CD14-positive monocyte (primary cell): ENCODE measurements at regions not wholly inside any gene's neighbourhood (a gene's known extent, or its start where the extent isn't known, plus 50 kb on each side); places are given as distances from the start of the nearest gene placed in this dataset.
A peak's percentile ranks its signal among the peaks of the same experiment; 100 is the strongest.

Experiments used
- DNase-seq, 3 donors: peaks; one replicate each; pipeline ENCODE4 v3.0.0-alpha.2; 2011 to 2022
- H2AFZ ChIP-seq: 2 replicates; pipeline ENCODE4 v1.6.0; 2012; ENCODE audit warnings: mild to moderate bottlenecking, low read depth, low read length, inconsistent platforms; ENCODE audit not compliant: insufficient read depth, poor library complexity, severe bottlenecking
- H3K27ac ChIP-seq, 2 donors: 1 replicate in 1 of 2; 2 replicates in 1 of 2; pipeline ENCODE4 v1.5.1; 2012 to 2013; ENCODE audit warnings: low read length in 2 of 2, control low read depth in 1 of 2, inconsistent platforms in 1 of 2, low read depth in 1 of 2, mild to moderate bottlenecking in 1 of 2
- H3K27me3 ChIP-seq, 2 donors: one replicate each; pipeline versions ENCODE4 v1.6.0 to v1.6.1; 2011 to 2013; ENCODE audit warnings: low read length in 2 of 2; ENCODE audit not compliant: control insufficient read depth in 2 of 2, insufficient read depth in 2 of 2
- H3K36me3 ChIP-seq, 2 donors: replicated peaks in 1 of 2; 1 replicate in 1 of 2; 2 replicates in 1 of 2; pipeline versions ENCODE4 v1.5.1 to v1.6.1; 2012 to 2013; ENCODE audit warnings: low read length in 2 of 2, control low read depth in 1 of 2, inconsistent platforms in 1 of 2, mild to moderate bottlenecking in 1 of 2; ENCODE audit not compliant: insufficient read depth in 2 of 2, control insufficient read depth in 1 of 2
- H3K4me1 ChIP-seq, 2 donors: 1 replicate in 1 of 2; 2 replicates in 1 of 2; pipeline versions ENCODE4 v1.5.1 to v1.6.1; 2012 to 2013; ENCODE audit warnings: low read length in 2 of 2, control low read depth in 1 of 2, inconsistent platforms in 1 of 2, mild to moderate bottlenecking in 1 of 2, moderate library complexity in 1 of 2; ENCODE audit not compliant: insufficient read depth in 2 of 2, control insufficient read depth in 1 of 2
- H3K4me2 ChIP-seq: replicated peaks from 2 replicates; pipeline ENCODE3; 2012; ENCODE audit warnings: low read length, moderate library complexity, mild to moderate bottlenecking; ENCODE audit not compliant: poor library complexity, severe bottlenecking; ENCODE audit errors: extremely low read depth
- H3K4me3 ChIP-seq, 3 experiments: fragments of 200-600 bp in 1 of 3; sonication (generic) in 1 of 3; replicated peaks in 1 of 3; 1 replicate in 2 of 3; 2 replicates in 1 of 3; pipeline ENCODE4 v1.5.1; 2011 to 2013; ENCODE audit warnings: low read length in 3 of 3, mild to moderate bottlenecking in 3 of 3, control low read depth in 2 of 3, low read depth in 2 of 3, inconsistent platforms in 1 of 3, moderate library complexity in 1 of 3
- H3K79me2 ChIP-seq: 2 replicates; pipeline ENCODE4 v1.6.0; 2012; ENCODE audit warnings: mild to moderate bottlenecking, control low read depth, inconsistent platforms, low read length, moderate library complexity; ENCODE audit not compliant: insufficient read depth
- H3K9ac ChIP-seq: 2 replicates; pipeline ENCODE4 v1.6.0; 2017; ENCODE audit warnings: low read length, mild to moderate bottlenecking; ENCODE audit not compliant: insufficient read depth, poor library complexity, severe bottlenecking
- H3K9me3 ChIP-seq, 2 donors: replicated peaks in 1 of 2; 1 replicate in 1 of 2; 2 replicates in 1 of 2; pipeline versions ENCODE4 v1.5.1 to v1.6.1; 2012 to 2013; ENCODE audit warnings: low read length in 2 of 2, control low read depth in 1 of 2; ENCODE audit not compliant: control insufficient read depth in 1 of 2, insufficient read depth in 1 of 2
- H4K20me1 ChIP-seq: 2 replicates; pipeline ENCODE4 v1.6.0; 2012; ENCODE audit warnings: mild to moderate bottlenecking, low read length, control low read depth, moderate library complexity; ENCODE audit not compliant: insufficient read depth
- H3K27ac Mint-ChIP-seq, 7 donors: one replicate each; pipeline ENCODE4 v1.8.0; 2020; ENCODE audit warnings: mild to moderate bottlenecking in 7 of 7, mixed read lengths in 7 of 7, moderate library complexity in 6 of 7, inconsistent platforms in 2 of 7
- H3K27me3 Mint-ChIP-seq, 3 donors: one replicate each; pipeline ENCODE4 v1.8.0; 2021 to 2022; ENCODE audit warnings: low read depth in 3 of 3, mild to moderate bottlenecking in 3 of 3, mixed read lengths in 3 of 3, moderate library complexity in 3 of 3, inconsistent platforms in 1 of 3
- H3K36me3 Mint-ChIP-seq, 2 donors: one replicate each; pipeline ENCODE4 v1.8.0; 2020; ENCODE audit warnings: mixed read lengths in 2 of 2, inconsistent platforms in 1 of 2, mild to moderate bottlenecking in 1 of 2
- H3K4me1 Mint-ChIP-seq: one replicate; pipeline ENCODE4 v1.8.0; 2020; ENCODE audit warnings: mild to moderate bottlenecking, mixed read lengths
- H3K4me3 Mint-ChIP-seq, 2 donors: one replicate each; pipeline ENCODE4 v1.8.0; 2020; ENCODE audit warnings: mild to moderate bottlenecking in 2 of 2, mixed read lengths in 2 of 2, moderate library complexity in 1 of 2
- H3K9me3 Mint-ChIP-seq, 7 donors: one replicate each; pipeline ENCODE4 v1.8.0; 2020 to 2022; ENCODE audit warnings: mixed read lengths in 7 of 7, mild to moderate bottlenecking in 6 of 7, moderate library complexity in 6 of 7, inconsistent platforms in 2 of 7
- WGBS: methylation state at CpG from one replicate; pipeline ENCODE4 v1.1.5; 2013; ENCODE audit warnings: missing lambda C conversion rate; ENCODE audit not compliant: insufficient coverage; 5-methylcytosine and 5-hydroxymethylcytosine counted together
- intact Hi-C, 2 donors: fragments of 100-400 bp; cut with micrococcal nuclease; formaldehyde crosslinking; loops; one replicate each; pipeline versions ENCODE4 v1.15.0 to v1.15.1; 2023
- TF ChIP-seq, protein P1 (sequence below): fragments of 200-600 bp; IDR thresholded peaks from one replicate; pipeline ENCODE4 v1.8.0; 2022; ENCODE audit warnings: antibody characterized with exemption, mild to moderate bottlenecking

DNA sequence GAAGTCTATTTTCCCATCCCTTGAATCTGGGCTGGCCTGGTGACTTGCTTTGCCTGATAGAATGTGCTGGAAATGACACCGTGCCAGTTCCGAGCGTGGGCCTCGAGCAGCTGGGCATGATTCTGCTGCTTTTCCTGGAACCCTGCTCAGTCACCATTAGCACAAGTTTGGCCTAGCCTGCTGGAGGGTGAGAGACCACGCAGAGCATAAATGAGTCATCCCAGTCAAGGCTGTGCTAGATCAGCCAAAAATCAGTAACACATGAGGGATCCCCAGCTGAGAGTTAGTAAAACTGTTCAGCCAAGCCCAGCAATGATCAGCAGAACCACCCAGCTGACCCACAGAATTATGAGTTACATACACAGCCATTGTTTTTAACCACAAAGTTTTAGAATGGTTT, 74.8 kb upstream of the TOP1 start:
- Mint-ChIP-seq H3K4me1 (peaks cover 19% of the 10 kb centered on the region), H3K36me3 (no peaks in the 10 kb centered on the region), H3K4me3 (no peak overlapping the region), H3K27ac (peak overlapping the region in 1 of 7 donors; percentile 51), H3K9me3 (peaks cover 0 to 7% (median 4%) of the 10 kb centered on the region in 7 donors), H3K27me3 (peaks cover 2 to 4% (median 2%) of the 10 kb centered on the region in 3 donors)
- Histone ChIP-seq H3K4me3 (no peak overlapping the region), H3K9me3 (peaks cover 0 to 4% of the 10 kb centered on the region in 2 donors), H3K9ac (no peak overlapping the region), H3K36me3 (no peaks in the 10 kb centered on the region), H3K79me2 (no peaks in the 10 kb centered on the region), H4K20me1 (no peaks in the 10 kb centered on the region), H2AFZ (no peak overlapping the region), H3K27ac (no peak overlapping the region), H3K27me3 (no peaks in the 10 kb centered on the region), H3K4me1 (peaks cover 11 to 12% of the 10 kb centered on the region in 2 donors), H3K4me2 (no peak overlapping the region)
- WGBS: 98% methylated on average over 5 of the region's 5 CpGs
- no peak for DNase-seq
- TF ChIP-seq, protein P1, sequence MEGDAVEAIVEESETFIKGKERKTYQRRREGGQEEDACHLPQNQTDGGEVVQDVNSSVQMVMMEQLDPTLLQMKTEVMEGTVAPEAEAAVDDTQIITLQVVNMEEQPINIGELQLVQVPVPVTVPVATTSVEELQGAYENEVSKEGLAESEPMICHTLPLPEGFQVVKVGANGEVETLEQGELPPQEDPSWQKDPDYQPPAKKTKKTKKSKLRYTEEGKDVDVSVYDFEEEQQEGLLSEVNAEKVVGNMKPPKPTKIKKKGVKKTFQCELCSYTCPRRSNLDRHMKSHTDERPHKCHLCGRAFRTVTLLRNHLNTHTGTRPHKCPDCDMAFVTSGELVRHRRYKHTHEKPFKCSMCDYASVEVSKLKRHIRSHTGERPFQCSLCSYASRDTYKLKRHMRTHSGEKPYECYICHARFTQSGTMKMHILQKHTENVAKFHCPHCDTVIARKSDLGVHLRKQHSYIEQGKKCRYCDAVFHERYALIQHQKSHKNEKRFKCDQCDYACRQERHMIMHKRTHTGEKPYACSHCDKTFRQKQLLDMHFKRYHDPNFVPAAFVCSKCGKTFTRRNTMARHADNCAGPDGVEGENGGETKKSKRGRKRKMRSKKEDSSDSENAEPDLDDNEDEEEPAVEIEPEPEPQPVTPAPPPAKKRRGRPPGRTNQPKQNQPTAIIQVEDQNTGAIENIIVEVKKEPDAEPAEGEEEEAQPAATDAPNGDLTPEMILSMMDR: no peak
- intact Hi-C loops: no loop called here

DNA sequence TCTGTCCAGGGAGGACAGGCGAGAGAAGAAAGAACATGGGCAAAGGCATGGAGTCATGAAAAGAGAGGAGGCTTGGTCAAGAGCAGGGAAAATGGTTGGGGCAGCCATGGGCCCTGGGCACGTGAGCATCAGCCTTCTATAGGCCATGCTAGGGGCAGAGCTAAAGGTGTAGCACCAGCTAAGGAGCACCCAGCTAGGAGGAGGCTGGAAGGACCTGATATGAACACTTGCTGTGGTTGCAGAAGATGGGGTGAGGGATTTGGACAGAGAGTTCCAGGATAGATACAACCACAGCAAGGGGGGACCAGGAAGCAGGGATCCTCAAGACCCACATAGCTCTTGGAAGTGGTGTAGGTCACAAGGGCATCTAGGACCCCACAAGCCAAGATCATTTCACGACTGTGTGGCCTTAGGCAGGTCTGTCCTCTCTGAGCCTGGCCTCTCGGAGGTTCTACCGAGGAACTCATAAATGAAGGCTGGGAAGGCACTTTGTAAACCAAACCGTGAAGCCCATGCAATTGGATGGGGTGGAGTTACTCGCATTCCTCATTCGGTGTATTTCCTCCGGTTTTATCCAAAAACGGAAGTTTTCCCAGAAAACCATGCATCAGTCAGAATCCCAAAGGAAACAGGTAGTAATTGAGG, 74.0 kb upstream of the TOP1 start:
- TF ChIP-seq, protein P1: no peak
- Histone ChIP-seq H3K27ac (no peak overlapping the region), H3K4me1 (peaks cover 11 to 12% of the 10 kb centered on the region in 2 donors), H3K79me2 (no peaks in the 10 kb centered on the region), H4K20me1 (no peaks in the 10 kb centered on the region), H3K9ac (no peak overlapping the region), H3K9me3 (peaks cover 0 to 4% of the 10 kb centered on the region in 2 donors), H3K4me3 (no peak overlapping the region), H2AFZ (no peak overlapping the region), H3K27me3 (no peaks in the 10 kb centered on the region), H3K4me2 (no peak overlapping the region), H3K36me3 (no peaks in the 10 kb centered on the region)
- 91% methylated on average over 6 of the region's 10 CpGs for WGBS
- Mint-ChIP-seq H3K36me3 (no peaks in the 10 kb centered on the region), H3K9me3 (peaks cover 0 to 7% (median 4%) of the 10 kb centered on the region in 7 donors), H3K4me3 (no peak overlapping the region), H3K27ac (no peak overlapping the region), H3K4me1 (peaks cover 19% of the 10 kb centered on the region), H3K27me3 (peaks cover 0 to 2% (median 2%) of the 10 kb centered on the region in 3 donors)
- no peak for DNase-seq
- intact Hi-C loops: no loop called here
